Mesenchymal stem cell (in vitro differentiated cells and primary cell): ENCODE measurements at regions not wholly inside any gene's neighbourhood (a gene's known extent, or its start where the extent isn't known, plus 50 kb on each side); places are given as distances from the start of the nearest gene placed in this dataset.
"Not testable (repeated sequence)": the region's sequence is repeated elsewhere in the genome, so short reads cannot be mapped to it uniquely, and the experiment has no call there.

Experiments
- DNase-seq: peaks from one replicate; pipeline ENCODE4 v3.0.0-alpha.2; 2013
- H2AFZ ChIP-seq: one replicate; pipeline ENCODE4 v1.6.1; 2013; ENCODE audit warnings: low read depth, mild to moderate bottlenecking, control low read depth, inconsistent platforms, low read length, moderate library complexity
- H2AK5ac ChIP-seq: 2 replicates; pipeline ENCODE4 v1.6.1; 2013; ENCODE audit warnings: low read length, moderate library complexity, mild to moderate bottlenecking, inconsistent platforms; ENCODE audit not compliant: severe bottlenecking
- H2BK120ac ChIP-seq: one replicate; pipeline ENCODE4 v1.6.1; 2013; ENCODE audit warnings: low read depth, mild to moderate bottlenecking, inconsistent platforms, low read length, moderate library complexity
- H2BK12ac ChIP-seq, 2 experiments: one replicate each; pipeline ENCODE4 v1.6.1; 2013; ENCODE audit warnings: inconsistent platforms in 2 of 2, low read length in 2 of 2, mild to moderate bottlenecking in 2 of 2, moderate library complexity in 2 of 2, control low read depth in 1 of 2
- H2BK15ac ChIP-seq: one replicate; pipeline ENCODE4 v1.6.1; 2013; ENCODE audit warnings: mild to moderate bottlenecking, low read depth, inconsistent platforms; ENCODE audit not compliant: poor library complexity, severe bottlenecking
- H2BK5ac ChIP-seq: 2 replicates; pipeline ENCODE4 v1.6.1; 2013; ENCODE audit warnings: low read depth, mild to moderate bottlenecking, low read length, control low read depth, inconsistent platforms; ENCODE audit not compliant: poor library complexity, severe bottlenecking
- H3K14ac ChIP-seq, 2 experiments: one replicate each; pipeline ENCODE4 v1.6.1; 2013; ENCODE audit warnings: inconsistent platforms in 2 of 2, low read length in 2 of 2, control low read depth in 1 of 2, mild to moderate bottlenecking in 1 of 2, moderate library complexity in 1 of 2
- H3K18ac ChIP-seq, 2 experiments: one replicate each; pipeline ENCODE4 v1.6.1; 2013; ENCODE audit warnings: inconsistent platforms in 2 of 2, low read length in 2 of 2, control low read depth in 1 of 2, low read depth in 1 of 2, mild to moderate bottlenecking in 1 of 2
- H3K23ac ChIP-seq, 2 experiments: one replicate each; pipeline ENCODE4 v1.6.1; 2013; ENCODE audit warnings: inconsistent platforms in 2 of 2, low read length in 2 of 2, mild to moderate bottlenecking in 2 of 2, moderate library complexity in 2 of 2, control low read depth in 1 of 2
- H3K27ac ChIP-seq: 2 replicates; pipeline ENCODE4 v1.5.1; 2013; ENCODE audit warnings: mild to moderate bottlenecking, moderate library complexity, low read length, control low read depth, inconsistent platforms; ENCODE audit not compliant: poor library complexity, severe bottlenecking
- H3K27me3 ChIP-seq, 2 experiments: 2 replicates each; pipeline versions ENCODE4 v1.6.1 to v1.7.0; 2013; ENCODE audit warnings: low read length in 2 of 2, mild to moderate bottlenecking in 2 of 2, moderate library complexity in 2 of 2, control low read depth in 1 of 2, inconsistent platforms in 1 of 2; ENCODE audit not compliant: control insufficient read depth in 1 of 2, insufficient read depth in 1 of 2
- H3K36me3 ChIP-seq, 2 experiments: 2 replicates each; pipeline versions ENCODE4 v1.6.1 to v1.7.0; 2013; ENCODE audit warnings: low read length in 2 of 2, control low read depth in 1 of 2, inconsistent platforms in 1 of 2, low read depth in 1 of 2, mild to moderate bottlenecking in 1 of 2; ENCODE audit not compliant: insufficient read depth in 2 of 2, control insufficient read depth in 1 of 2
- H3K4ac ChIP-seq, 2 experiments: one replicate each; pipeline ENCODE4 v1.6.1; 2013; ENCODE audit warnings: inconsistent platforms in 2 of 2, low read length in 2 of 2, mild to moderate bottlenecking in 2 of 2, moderate library complexity in 2 of 2, control low read depth in 1 of 2, low read depth in 1 of 2
- H3K4me1 ChIP-seq: 2 replicates; pipeline ENCODE4 v1.6.1; 2013; ENCODE audit warnings: low read depth, low read length, control low read depth; ENCODE audit not compliant: control insufficient read depth, insufficient read depth
- H3K4me2 ChIP-seq: 2 replicates; pipeline ENCODE4 v1.6.1; 2013; ENCODE audit warnings: low read length, mild to moderate bottlenecking, inconsistent platforms; ENCODE audit not compliant: poor library complexity, severe bottlenecking
- H3K4me3 ChIP-seq, 2 experiments: 2 replicates each; pipeline versions ENCODE4 v1.5.1 to v1.7.0; 2013; ENCODE audit warnings: low read length in 2 of 2, mild to moderate bottlenecking in 2 of 2, control low read depth in 1 of 2, low read depth in 1 of 2; ENCODE audit not compliant: insufficient read depth in 1 of 2
- H3K79me1 ChIP-seq: replicated peaks from 2 replicates; pipeline ENCODE4 v1.6.1; 2013; ENCODE audit warnings: mild to moderate bottlenecking, control low read depth, low read length, inconsistent platforms; ENCODE audit not compliant: poor library complexity, severe bottlenecking
- H3K9ac ChIP-seq: 2 replicates; pipeline ENCODE4 v1.7.0; 2013; ENCODE audit warnings: mild to moderate bottlenecking, low read length, moderate library complexity
- H3K9me3 ChIP-seq: 2 replicates; pipeline ENCODE4 v1.7.0; 2013; ENCODE audit warnings: mild to moderate bottlenecking, low read length; ENCODE audit not compliant: control insufficient read depth
- H4K8ac ChIP-seq: one replicate; pipeline ENCODE4 v1.6.1; 2013; ENCODE audit warnings: inconsistent platforms, mild to moderate bottlenecking, low read length, moderate library complexity
- H4K91ac ChIP-seq: one replicate; pipeline ENCODE4 v1.6.1; 2013; ENCODE audit warnings: mild to moderate bottlenecking, low read length, inconsistent platforms
- WGBS: methylation state at CpG from one replicate; pipeline ENCODE4 v1.1.7; 2013; ENCODE audit warnings: mixed read lengths; 5-methylcytosine and 5-hydroxymethylcytosine counted together

DNA sequence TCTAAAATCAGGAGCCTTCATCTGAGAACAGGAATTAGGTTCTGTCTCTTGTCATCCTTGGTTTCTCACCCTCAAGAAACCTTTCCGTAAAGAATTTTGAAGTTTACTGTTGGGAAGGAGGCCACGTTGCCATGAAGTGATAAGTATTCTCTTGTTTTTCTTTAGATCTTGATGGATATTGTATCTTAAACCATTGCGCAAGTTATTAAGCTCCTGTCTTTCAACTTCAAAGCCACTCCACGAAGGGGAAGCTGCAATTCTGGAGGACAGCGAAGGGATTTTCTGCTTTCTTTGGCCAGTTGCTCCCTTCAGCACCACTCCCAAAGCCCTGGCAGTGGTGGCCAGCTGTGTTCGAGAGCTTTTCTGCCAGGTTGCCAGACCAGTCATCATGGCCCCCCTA lies 198.1 kb upstream of the EXOC2 start:
- H3K36me3 ChIP-seq, result no peaks in the 10 kb centered on the region
- no peak overlapping the region for H2BK5ac ChIP-seq
- no peak overlapping the region for H2BK120ac ChIP-seq
- H2AK5ac ChIP-seq, result no peak overlapping the region
- no peak overlapping the region for H3K23ac ChIP-seq
- no peak overlapping the region for H3K9ac ChIP-seq
- no peak overlapping the region for H3K4ac ChIP-seq
- H3K18ac ChIP-seq, result no peak overlapping the region
- no peak overlapping the region for H2BK15ac ChIP-seq
- H3K79me1 ChIP-seq, result no peaks in the 10 kb centered on the region
- peaks cover 0 to 10% of the 10 kb centered on the region in 2 experiments for H3K27me3 ChIP-seq
- no peak overlapping the region for H2BK12ac ChIP-seq
- no peak for DNase-seq
- no peaks in the 10 kb centered on the region for H3K4me1 ChIP-seq
- no peak overlapping the region for H4K8ac ChIP-seq
- no peak overlapping the region for H2AFZ ChIP-seq
- H3K27ac ChIP-seq, result no peak overlapping the region
- H4K91ac ChIP-seq, result no peak overlapping the region
- no peak overlapping the region for H3K14ac ChIP-seq
- H3K4me3 ChIP-seq, result no peak overlapping the region
- H3K9me3 ChIP-seq, result no peaks in the 10 kb centered on the region
- H3K4me2 ChIP-seq, result no peak overlapping the region
- WGBS, result 82% methylated on average over 6 of the region's 6 CpGs

DNA sequence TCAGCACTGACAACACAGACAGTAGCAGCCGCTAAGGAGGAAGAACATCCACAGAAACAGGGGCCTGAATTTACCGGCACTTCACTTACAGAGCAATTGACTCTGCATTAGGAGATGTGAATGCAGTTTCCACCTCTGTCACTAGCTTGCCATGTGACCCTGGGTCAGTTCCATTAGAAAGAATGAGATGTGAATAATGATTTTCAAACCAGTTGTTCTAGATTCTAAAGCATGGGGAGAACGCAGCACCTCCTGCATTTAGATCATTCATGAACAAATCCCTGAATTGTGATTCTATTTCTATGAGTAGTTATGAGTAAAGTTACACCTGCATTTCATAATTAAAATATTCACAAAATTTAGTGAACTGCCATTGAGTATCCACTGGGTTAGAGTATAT lies 197.3 kb upstream of the EXOC2 start:
- Histone ChIP-seq H2BK5ac (no peak overlapping the region), H2AFZ (no peak overlapping the region), H4K91ac (no peak overlapping the region), H2BK12ac (no peak overlapping the region), H3K4me3 (no peak overlapping the region), H3K23ac (no peak overlapping the region), H3K4me2 (no peak overlapping the region), H3K9ac (no peak overlapping the region), H3K27me3 (peaks cover 0 to 13% of the 10 kb centered on the region in 2 experiments), H2BK15ac (no peak overlapping the region), H3K4me1 (no peaks in the 10 kb centered on the region), H3K27ac (no peak overlapping the region), H3K4ac (no peak overlapping the region), H3K79me1 (no peaks in the 10 kb centered on the region), H2BK120ac (no peak overlapping the region), H3K36me3 (no peaks in the 10 kb centered on the region), H4K8ac (peak overlapping the region; percentile 17), H3K9me3 (no peaks in the 10 kb centered on the region), H3K18ac (no peak overlapping the region), H2AK5ac (no peak overlapping the region), H3K14ac (no peak overlapping the region)
- DNase-seq, result no peak
- 89% methylated on average over 2 of the region's 3 CpGs for WGBS

- no peak overlapping the region for H4K91ac ChIP-seq
- H3K4ac ChIP-seq, result no peak overlapping the region
- no peak overlapping the region for H2BK5ac ChIP-seq
- H3K36me3 ChIP-seq, result no peaks in the 10 kb centered on the region
- H3K4me1 ChIP-seq, result no peaks in the 10 kb centered on the region
- H2BK120ac ChIP-seq, result no peak overlapping the region
- no peak overlapping the region for H2BK12ac ChIP-seq
- H3K9me3 ChIP-seq, result no peaks in the 10 kb centered on the region
- H3K4me2 ChIP-seq, result no peak overlapping the region
- DNase-seq, result no peak
- H3K27ac ChIP-seq, result no peak overlapping the region
- no peak overlapping the region for H3K18ac ChIP-seq
- no peak overlapping the region for H3K9ac ChIP-seq
- no peak overlapping the region for H3K4me3 ChIP-seq
- no peak overlapping the region for H4K8ac ChIP-seq
- H2AFZ ChIP-seq, result no peak overlapping the region
- H3K14ac ChIP-seq, result no peak overlapping the region
- no peak overlapping the region for H2AK5ac ChIP-seq
- no peak overlapping the region for H3K23ac ChIP-seq
- H3K27me3 ChIP-seq, result peaks cover 0 to 28% of the 10 kb centered on the region in 2 experiments
- 95% methylated on average over 30 of the region's 35 CpGs for WGBS
- H3K79me1 ChIP-seq, result no peaks in the 10 kb centered on the region
- H2BK15ac ChIP-seq, result no peak overlapping the region
Observed at GRCh38 chr6:887583-888235, 194.8 kb upstream of the EXOC2 start.

DNA sequence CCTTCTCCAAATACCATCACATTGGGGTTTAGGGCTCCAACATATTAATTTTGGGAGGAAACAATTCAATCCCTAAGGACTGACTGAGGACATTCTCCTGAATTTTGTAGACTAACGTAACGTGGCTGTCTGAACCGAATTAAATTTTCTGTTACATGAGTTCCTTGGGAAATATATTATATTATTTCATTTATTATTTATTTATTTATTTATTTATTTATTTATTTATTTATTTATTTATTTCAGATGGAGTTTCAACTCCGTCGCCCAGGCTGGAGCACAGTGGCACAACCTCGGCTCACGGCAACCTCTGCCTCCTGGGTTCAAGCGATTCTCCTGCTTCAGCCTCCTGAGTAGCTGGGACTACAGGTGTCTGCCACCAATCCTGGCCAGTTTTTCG lies 193.2 kb upstream of the EXOC2 start:
- H3K36me3 ChIP-seq, H4K8ac ChIP-seq, H2BK12ac ChIP-seq, H2BK5ac ChIP-seq, H3K14ac ChIP-seq, H2BK15ac ChIP-seq, H2AK5ac ChIP-seq, H3K4me3 ChIP-seq, H2BK120ac ChIP-seq, DNase-seq, H3K4me2 ChIP-seq, H3K18ac ChIP-seq, H4K91ac ChIP-seq, H2AFZ ChIP-seq, H3K9me3 ChIP-seq, H3K9ac ChIP-seq, H3K79me1 ChIP-seq, H3K4ac ChIP-seq, H3K4me1 ChIP-seq, H3K27ac ChIP-seq, H3K23ac ChIP-seq: not testable (repeated sequence)
- WGBS, result 92% methylated on average over 8 of the region's 9 CpGs
- peaks cover 0 to 29% of the 10 kb centered on the region in 2 experiments for H3K27me3 ChIP-seq
